Natural killer cell treated with Interleukin-12 subunit alpha and Interleukin-12 subunit beta and Interleukin-15 and Interleukin-18, amount 100 ng/mL, for 72 hours (primary cell): ENCODE measurements at regions not wholly inside any gene's neighbourhood (a gene's known extent, or its start where the extent isn't known, plus 50 kb on each side); places are given as distances from the start of the nearest gene placed in this dataset.

Experiments used
- ATAC-seq, 2 donors: fragments of 150-1000 bp; cut with Tn5 transposase in 1 of 2; sonication (Bioruptor Pico), chemical (Tn5 transposase) in 1 of 2; 2 replicates each; pipeline ENCODE4 v1.10.0; 2021
- DNase-seq: peaks from one replicate; pipeline ENCODE4 v3.0.0; 2022; ENCODE audit warnings: low spot score
- H3K27ac Mint-ChIP-seq, 2 donors: 1 replicate in 1 of 2; 2 replicates in 1 of 2; pipeline ENCODE4 v1.8.0; 2022; ENCODE audit warnings: mixed read lengths in 2 of 2, mild to moderate bottlenecking in 1 of 2, moderate library complexity in 1 of 2
- H3K27me3 Mint-ChIP-seq, 2 donors: 1 replicate in 1 of 2; 2 replicates in 1 of 2; pipeline ENCODE4 v1.8.0; 2022; ENCODE audit warnings: mixed read lengths in 2 of 2
- H3K36me3 Mint-ChIP-seq: one replicate; pipeline ENCODE4 v1.8.0; 2022; ENCODE audit warnings: mixed read lengths
- H3K4me1 Mint-ChIP-seq, 2 donors: 1 replicate in 1 of 2; 2 replicates in 1 of 2; pipeline ENCODE4 v1.8.0; 2022; ENCODE audit warnings: low read depth in 2 of 2, mixed read lengths in 2 of 2, mild to moderate bottlenecking in 1 of 2
- H3K4me3 Mint-ChIP-seq: one replicate; pipeline ENCODE4 v1.8.0; 2022; ENCODE audit warnings: mixed read lengths
- H3K9me3 Mint-ChIP-seq: 2 replicates; pipeline ENCODE4 v1.8.0; 2022; ENCODE audit warnings: mixed read lengths

GRCh38 chr9:82397534-82397933 is 409.0 kb downstream of the SPATA31D1 start:
- peaks cover 4% of the 10 kb centered on the region for H3K9me3 Mint-ChIP-seq
- H3K4me3 Mint-ChIP-seq = no peak overlapping the region
- ATAC-seq (no peak), DNase-seq (no peak)
- H3K36me3 Mint-ChIP-seq = no peaks in the 10 kb centered on the region
- no peak overlapping the region for H3K27ac Mint-ChIP-seq
- H3K27me3 Mint-ChIP-seq = no peaks in the 10 kb centered on the region
- H3K4me1 Mint-ChIP-seq = no peaks in the 10 kb centered on the region

DNA sequence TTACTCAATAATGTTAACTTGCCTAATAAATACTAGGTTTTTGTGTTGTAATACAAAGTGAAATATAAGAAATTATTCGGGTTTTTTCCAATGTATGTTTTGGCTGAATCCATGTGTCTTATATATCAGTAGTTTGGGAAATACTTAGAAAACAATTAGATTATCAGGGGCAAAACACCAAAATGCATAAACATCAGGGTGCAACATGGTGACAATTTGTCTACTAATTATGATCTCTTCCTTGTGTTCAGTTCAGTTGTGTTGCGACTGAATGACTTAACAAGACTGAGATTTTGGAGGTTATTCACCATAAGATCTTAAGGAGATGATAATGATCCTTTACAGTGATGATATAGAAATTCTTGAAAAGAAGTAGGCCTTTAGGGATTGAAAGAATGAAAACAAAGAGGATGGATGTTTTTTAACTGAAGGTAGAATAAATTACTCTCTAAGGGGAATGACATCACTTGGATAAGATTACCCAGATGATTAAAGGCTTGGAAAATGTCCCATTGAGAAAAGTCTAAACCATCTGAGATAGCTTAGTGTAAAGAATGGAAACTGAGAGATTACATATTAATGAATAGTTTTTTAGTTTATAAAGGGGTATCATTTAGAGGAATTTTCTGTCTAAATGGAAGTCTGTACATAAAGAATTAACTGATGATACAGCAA is 415.8 kb downstream of the SPATA31D1 start:
- no peaks in the 10 kb centered on the region for H3K36me3 Mint-ChIP-seq
- no peaks in the 10 kb centered on the region for H3K27me3 Mint-ChIP-seq
- H3K9me3 Mint-ChIP-seq = peaks cover 12% of the 10 kb centered on the region
- no peak overlapping the region for H3K4me3 Mint-ChIP-seq
- H3K4me1 Mint-ChIP-seq = peaks cover 0 to 3% of the 10 kb centered on the region in 2 donors
- H3K27ac Mint-ChIP-seq = no peak overlapping the region
- ATAC-seq (no peak), DNase-seq (no peak)

DNA sequence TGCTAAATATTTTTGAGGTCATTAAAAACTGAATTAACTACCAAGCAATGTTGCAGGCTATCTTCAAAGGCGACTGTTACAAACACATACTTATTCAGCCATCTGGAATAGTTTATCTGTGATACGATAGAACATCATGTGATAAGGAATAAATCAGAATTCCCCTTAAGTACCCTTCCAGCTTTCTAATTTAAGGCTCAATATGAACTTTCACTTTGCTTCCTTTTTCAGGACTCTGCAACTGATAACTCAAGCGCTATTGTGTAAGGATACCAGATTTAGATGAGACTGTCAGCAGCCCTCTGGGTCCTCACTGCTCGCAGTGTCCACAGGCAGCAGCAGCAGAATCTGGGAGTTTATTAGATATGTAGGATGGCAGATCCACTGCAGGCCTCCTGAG is 416.3 kb downstream of the SPATA31D1 start:
- H3K36me3 Mint-ChIP-seq = no peaks in the 10 kb centered on the region
- peaks cover 14% of the 10 kb centered on the region for H3K9me3 Mint-ChIP-seq
- no peak for ATAC-seq
- H3K4me1 Mint-ChIP-seq = peaks cover 0 to 3% of the 10 kb centered on the region in 2 donors
- H3K27me3 Mint-ChIP-seq = no peaks in the 10 kb centered on the region
- H3K27ac Mint-ChIP-seq = no peak overlapping the region
- no peak for DNase-seq
- H3K4me3 Mint-ChIP-seq = no peak overlapping the region

GRCh38 chr9:82406456-82407085 is 418.0 kb downstream of the SPATA31D1 start:
- Mint-ChIP-seq H3K27me3 (no peaks in the 10 kb centered on the region), H3K9me3 (peaks cover 18% of the 10 kb centered on the region), H3K36me3 (peaks cover 7% of the 10 kb centered on the region), H3K27ac (no peak overlapping the region), H3K4me3 (no peak overlapping the region), H3K4me1 (peaks cover 0 to 3% of the 10 kb centered on the region in 2 donors)
- ATAC-seq (no peak), DNase-seq (no peak)

DNA sequence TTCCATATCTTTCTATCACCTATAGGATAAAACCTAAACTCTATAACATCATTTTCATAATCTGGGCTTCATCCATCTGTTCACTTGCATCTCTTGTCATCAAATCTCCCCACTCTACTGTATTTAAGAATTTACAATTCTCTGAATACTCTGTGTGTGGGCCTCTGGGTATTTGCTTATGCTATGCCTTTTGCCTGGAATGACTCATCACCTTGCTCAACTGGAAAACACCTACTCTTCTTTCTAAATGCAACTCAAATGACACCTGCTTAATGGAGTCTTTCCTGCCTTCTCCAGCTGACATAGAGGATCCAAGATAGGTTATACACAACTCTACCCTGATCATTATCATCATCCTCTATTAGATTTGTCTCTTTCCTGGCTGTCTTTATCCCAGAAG is 421.7 kb downstream of the SPATA31D1 start:
- no peak for ATAC-seq
- Mint-ChIP-seq H3K4me1 (peaks cover 0 to 3% of the 10 kb centered on the region in 2 donors), H3K4me3 (no peak overlapping the region), H3K9me3 (peaks cover 23% of the 10 kb centered on the region), H3K36me3 (peaks cover 7% of the 10 kb centered on the region), H3K27me3 (no peaks in the 10 kb centered on the region), H3K27ac (no peak overlapping the region)
- DNase-seq = no peak

GRCh38 chr9:82410866-82411265 is 422.3 kb downstream of the SPATA31D1 start:
- Mint-ChIP-seq H3K4me3 (no peak overlapping the region), H3K27ac (no peak overlapping the region), H3K36me3 (peaks cover 7% of the 10 kb centered on the region), H3K9me3 (peaks cover 22% of the 10 kb centered on the region), H3K27me3 (no peaks in the 10 kb centered on the region), H3K4me1 (peaks cover 0 to 3% of the 10 kb centered on the region in 2 donors)
- ATAC-seq (no peak), DNase-seq (no peak)

DNA sequence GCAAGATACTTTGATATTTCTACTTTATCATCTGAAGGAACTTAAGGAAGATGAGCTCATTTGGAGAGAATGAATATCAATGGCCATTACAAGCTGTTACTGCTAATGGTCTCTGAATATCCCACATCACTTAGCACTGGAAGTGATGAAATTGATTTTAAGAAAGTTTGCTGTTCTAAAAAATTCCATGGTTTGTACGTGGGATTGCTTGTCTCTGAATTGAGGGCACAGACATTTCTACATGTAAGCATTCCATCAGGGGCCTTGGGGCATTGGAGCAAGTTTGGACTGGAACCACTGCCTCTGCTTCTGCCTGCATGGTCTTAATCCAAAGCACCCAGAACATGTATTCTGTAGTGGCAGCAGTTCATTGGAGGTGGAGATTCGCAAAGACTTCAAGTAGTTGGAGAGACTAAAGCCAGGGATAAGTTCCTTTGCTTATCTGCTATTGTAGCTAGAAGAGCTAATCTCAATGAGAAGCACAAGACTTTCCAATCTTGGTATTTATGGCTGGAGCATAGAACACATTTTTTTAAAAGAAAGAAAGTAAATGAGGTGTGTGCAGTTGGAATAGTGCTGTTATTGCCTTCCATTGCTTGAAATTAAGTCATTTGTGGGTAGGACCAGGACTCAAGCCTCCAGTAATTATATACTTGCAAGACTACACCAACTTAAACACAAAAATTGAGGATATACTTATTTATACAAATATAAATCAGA is 424.2 kb downstream of the SPATA31D1 start:
- no peaks in the 10 kb centered on the region for H3K4me1 Mint-ChIP-seq
- DNase-seq = no peak
- no peak overlapping the region for H3K4me3 Mint-ChIP-seq
- H3K27ac Mint-ChIP-seq = no peak overlapping the region
- H3K27me3 Mint-ChIP-seq = no peaks in the 10 kb centered on the region
- ATAC-seq = no peak
- peaks cover 7% of the 10 kb centered on the region for H3K36me3 Mint-ChIP-seq
- peaks cover 25% of the 10 kb centered on the region for H3K9me3 Mint-ChIP-seq

GRCh38 chr9:82417501-82417900 is 428.9 kb downstream of the SPATA31D1 start:
- ATAC-seq = no peak
- peaks cover 4% of the 10 kb centered on the region for H3K36me3 Mint-ChIP-seq

GRCh38 chr9:82418334-82418733 is 429.8 kb downstream of the SPATA31D1 start:
- H3K4me1 Mint-ChIP-seq = no peaks in the 10 kb centered on the region
- H3K27ac Mint-ChIP-seq = no peak overlapping the region
- ATAC-seq (peak in 1 of 2 donors; percentile 36), DNase-seq (no peak)
- H3K4me3 Mint-ChIP-seq = no peak overlapping the region
- peaks cover 4% of the 10 kb centered on the region for H3K36me3 Mint-ChIP-seq
- no peaks in the 10 kb centered on the region for H3K27me3 Mint-ChIP-seq
- peaks cover 14% of the 10 kb centered on the region for H3K9me3 Mint-ChIP-seq

More at GRCh38 chr9:82417501-82417900, 428.9 kb downstream of the SPATA31D1 start:
- Mint-ChIP-seq H3K9me3 (peaks cover 14% of the 10 kb centered on the region), H3K4me1 (no peaks in the 10 kb centered on the region), H3K4me3 (no peak overlapping the region), H3K27ac (no peak overlapping the region), H3K27me3 (no peaks in the 10 kb centered on the region)
- DNase-seq = no peak

DNA sequence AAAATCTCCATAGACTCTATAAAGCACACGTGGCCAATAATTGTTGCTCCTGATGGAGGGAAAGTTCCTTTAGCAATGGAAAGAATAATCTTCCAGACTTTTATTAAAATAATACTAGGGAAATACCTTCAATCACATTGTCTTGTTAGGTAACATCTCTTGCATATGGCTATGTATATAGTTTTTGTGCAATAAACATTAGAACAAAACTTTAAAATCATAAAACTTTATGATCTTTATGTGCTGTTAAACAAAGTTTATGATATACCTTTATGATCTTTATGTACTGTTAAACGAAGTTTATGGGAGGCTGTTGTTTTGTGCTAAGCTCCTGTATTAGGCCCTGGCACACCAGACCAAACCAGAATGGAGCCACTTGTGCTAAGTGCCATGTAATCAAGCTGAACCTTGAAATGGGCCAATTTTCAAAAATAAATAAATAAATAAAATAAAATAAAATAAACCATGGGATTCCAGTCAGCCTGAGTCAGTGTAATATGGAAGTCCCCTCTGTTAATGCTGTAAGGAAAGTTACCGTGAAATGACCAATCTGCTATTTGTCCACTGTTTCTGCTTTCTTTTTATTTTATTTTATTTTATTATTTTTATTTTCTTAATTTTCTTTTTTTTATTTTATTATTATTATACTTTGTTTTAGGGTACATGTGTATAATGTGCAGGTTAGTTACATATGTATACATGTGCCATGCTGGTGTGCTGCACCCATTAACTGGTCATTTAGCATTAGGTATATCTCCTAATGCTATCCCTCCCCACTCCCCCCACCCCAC is 431.3 kb downstream of the SPATA31D1 start:
- DNase-seq (no peak), ATAC-seq (no peak)
- Mint-ChIP-seq H3K9me3 (peaks cover 11% of the 10 kb centered on the region), H3K27me3 (no peaks in the 10 kb centered on the region), H3K27ac (no peak overlapping the region), H3K4me1 (no peaks in the 10 kb centered on the region), H3K36me3 (peaks cover 4% of the 10 kb centered on the region), H3K4me3 (no peak overlapping the region)

GRCh38 chr9:82421498-82421897 is 432.9 kb downstream of the SPATA31D1 start:
- H3K36me3 Mint-ChIP-seq = peaks cover 4% of the 10 kb centered on the region
- no peak overlapping the region for H3K27ac Mint-ChIP-seq
- no peaks in the 10 kb centered on the region for H3K27me3 Mint-ChIP-seq
- no peaks in the 10 kb centered on the region for H3K4me1 Mint-ChIP-seq
- no peak overlapping the region for H3K4me3 Mint-ChIP-seq
- DNase-seq (no peak), ATAC-seq (no peak)
- H3K9me3 Mint-ChIP-seq = peaks cover 3% of the 10 kb centered on the region

GRCh38 chr9:82423700-82424099 is 435.1 kb downstream of the SPATA31D1 start:
- H3K4me1 Mint-ChIP-seq = no peaks in the 10 kb centered on the region
- peaks cover 10% of the 10 kb centered on the region for H3K9me3 Mint-ChIP-seq
- H3K27me3 Mint-ChIP-seq = no peaks in the 10 kb centered on the region
- no peak overlapping the region for H3K27ac Mint-ChIP-seq
- peaks cover 4% of the 10 kb centered on the region for H3K36me3 Mint-ChIP-seq
- no peak for DNase-seq
- ATAC-seq = no peak
- H3K4me3 Mint-ChIP-seq = no peak overlapping the region

DNA sequence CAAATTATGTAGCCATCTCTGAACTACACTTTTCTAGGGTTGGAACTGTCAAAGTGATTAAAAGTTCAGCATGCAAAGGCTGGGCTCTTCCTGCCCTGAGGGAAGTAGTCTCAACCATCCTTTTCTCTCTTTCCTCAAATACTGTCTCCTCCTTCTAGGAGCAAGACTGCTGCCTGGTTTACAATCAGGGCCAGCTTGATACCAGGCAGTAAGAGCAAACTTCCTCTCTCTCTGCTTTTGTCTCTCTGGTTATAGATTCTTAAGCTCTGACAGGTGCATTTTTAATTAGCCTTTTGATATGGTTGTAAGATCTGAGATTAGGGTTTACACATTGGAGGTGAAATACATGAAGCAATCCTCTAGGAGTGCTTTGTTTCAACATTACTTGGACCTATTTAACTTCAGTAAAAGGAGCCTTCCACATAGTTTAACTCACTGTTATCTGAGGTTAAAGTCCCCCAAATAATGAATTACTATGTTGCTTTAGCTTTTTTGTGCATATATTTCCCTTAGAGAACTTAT is 436.1 kb downstream of the SPATA31D1 start:
- DNase-seq (no peak), ATAC-seq (no peak)

More for the DNA sequence above, 436.1 kb downstream of the SPATA31D1 start:
- no peaks in the 10 kb centered on the region for H3K27me3 Mint-ChIP-seq
- peaks cover 10% of the 10 kb centered on the region for H3K9me3 Mint-ChIP-seq
- no peaks in the 10 kb centered on the region for H3K4me1 Mint-ChIP-seq
- no peak overlapping the region for H3K27ac Mint-ChIP-seq
- peaks cover 4% of the 10 kb centered on the region for H3K36me3 Mint-ChIP-seq
- no peak overlapping the region for H3K4me3 Mint-ChIP-seq
